CD14-positive monocyte (primary cell): ENCODE measurements at regions not wholly inside any gene's neighbourhood (a gene's known extent, or its start where the extent isn't known, plus 50 kb on each side); places are given as distances from the start of the nearest gene placed in this dataset.

Experiments
- DNase-seq, 3 donors: peaks; one replicate each; pipeline ENCODE4 v3.0.0-alpha.2; 2011 to 2022
- H2AFZ ChIP-seq: 2 replicates; pipeline ENCODE4 v1.6.0; 2012; ENCODE audit warnings: mild to moderate bottlenecking, low read depth, low read length, inconsistent platforms; ENCODE audit not compliant: insufficient read depth, poor library complexity, severe bottlenecking
- H3K27ac ChIP-seq, 2 donors: 1 replicate in 1 of 2; 2 replicates in 1 of 2; pipeline ENCODE4 v1.5.1; 2012 to 2013; ENCODE audit warnings: low read length in 2 of 2, control low read depth in 1 of 2, inconsistent platforms in 1 of 2, low read depth in 1 of 2, mild to moderate bottlenecking in 1 of 2
- H3K27me3 ChIP-seq, 2 donors: one replicate each; pipeline versions ENCODE4 v1.6.0 to v1.6.1; 2011 to 2013; ENCODE audit warnings: low read length in 2 of 2; ENCODE audit not compliant: control insufficient read depth in 2 of 2, insufficient read depth in 2 of 2
- H3K36me3 ChIP-seq, 2 donors: replicated peaks in 1 of 2; 1 replicate in 1 of 2; 2 replicates in 1 of 2; pipeline versions ENCODE4 v1.5.1 to v1.6.1; 2012 to 2013; ENCODE audit warnings: low read length in 2 of 2, control low read depth in 1 of 2, inconsistent platforms in 1 of 2, mild to moderate bottlenecking in 1 of 2; ENCODE audit not compliant: insufficient read depth in 2 of 2, control insufficient read depth in 1 of 2
- H3K4me1 ChIP-seq, 2 donors: 1 replicate in 1 of 2; 2 replicates in 1 of 2; pipeline versions ENCODE4 v1.5.1 to v1.6.1; 2012 to 2013; ENCODE audit warnings: low read length in 2 of 2, control low read depth in 1 of 2, inconsistent platforms in 1 of 2, mild to moderate bottlenecking in 1 of 2, moderate library complexity in 1 of 2; ENCODE audit not compliant: insufficient read depth in 2 of 2, control insufficient read depth in 1 of 2
- H3K4me2 ChIP-seq: replicated peaks from 2 replicates; pipeline ENCODE3; 2012; ENCODE audit warnings: low read length, moderate library complexity, mild to moderate bottlenecking; ENCODE audit not compliant: poor library complexity, severe bottlenecking; ENCODE audit errors: extremely low read depth
- H3K4me3 ChIP-seq, 3 experiments: fragments of 200-600 bp in 1 of 3; sonication (generic) in 1 of 3; replicated peaks in 1 of 3; 1 replicate in 2 of 3; 2 replicates in 1 of 3; pipeline ENCODE4 v1.5.1; 2011 to 2013; ENCODE audit warnings: low read length in 3 of 3, mild to moderate bottlenecking in 3 of 3, control low read depth in 2 of 3, low read depth in 2 of 3, inconsistent platforms in 1 of 3, moderate library complexity in 1 of 3
- H3K79me2 ChIP-seq: 2 replicates; pipeline ENCODE4 v1.6.0; 2012; ENCODE audit warnings: mild to moderate bottlenecking, control low read depth, inconsistent platforms, low read length, moderate library complexity; ENCODE audit not compliant: insufficient read depth
- H3K9ac ChIP-seq: 2 replicates; pipeline ENCODE4 v1.6.0; 2017; ENCODE audit warnings: low read length, mild to moderate bottlenecking; ENCODE audit not compliant: insufficient read depth, poor library complexity, severe bottlenecking
- H3K9me3 ChIP-seq, 2 donors: replicated peaks in 1 of 2; 1 replicate in 1 of 2; 2 replicates in 1 of 2; pipeline versions ENCODE4 v1.5.1 to v1.6.1; 2012 to 2013; ENCODE audit warnings: low read length in 2 of 2, control low read depth in 1 of 2; ENCODE audit not compliant: control insufficient read depth in 1 of 2, insufficient read depth in 1 of 2
- H4K20me1 ChIP-seq: 2 replicates; pipeline ENCODE4 v1.6.0; 2012; ENCODE audit warnings: mild to moderate bottlenecking, low read length, control low read depth, moderate library complexity; ENCODE audit not compliant: insufficient read depth
- H3K27ac Mint-ChIP-seq, 7 donors: one replicate each; pipeline ENCODE4 v1.8.0; 2020; ENCODE audit warnings: mild to moderate bottlenecking in 7 of 7, mixed read lengths in 7 of 7, moderate library complexity in 6 of 7, inconsistent platforms in 2 of 7
- H3K27me3 Mint-ChIP-seq, 3 donors: one replicate each; pipeline ENCODE4 v1.8.0; 2021 to 2022; ENCODE audit warnings: low read depth in 3 of 3, mild to moderate bottlenecking in 3 of 3, mixed read lengths in 3 of 3, moderate library complexity in 3 of 3, inconsistent platforms in 1 of 3
- H3K36me3 Mint-ChIP-seq, 2 donors: one replicate each; pipeline ENCODE4 v1.8.0; 2020; ENCODE audit warnings: mixed read lengths in 2 of 2, inconsistent platforms in 1 of 2, mild to moderate bottlenecking in 1 of 2
- H3K4me1 Mint-ChIP-seq: one replicate; pipeline ENCODE4 v1.8.0; 2020; ENCODE audit warnings: mild to moderate bottlenecking, mixed read lengths
- H3K4me3 Mint-ChIP-seq, 2 donors: one replicate each; pipeline ENCODE4 v1.8.0; 2020; ENCODE audit warnings: mild to moderate bottlenecking in 2 of 2, mixed read lengths in 2 of 2, moderate library complexity in 1 of 2
- H3K9me3 Mint-ChIP-seq, 7 donors: one replicate each; pipeline ENCODE4 v1.8.0; 2020 to 2022; ENCODE audit warnings: mixed read lengths in 7 of 7, mild to moderate bottlenecking in 6 of 7, moderate library complexity in 6 of 7, inconsistent platforms in 2 of 7
- WGBS: methylation state at CpG from one replicate; pipeline ENCODE4 v1.1.5; 2013; ENCODE audit warnings: missing lambda C conversion rate; ENCODE audit not compliant: insufficient coverage; 5-methylcytosine and 5-hydroxymethylcytosine counted together
- intact Hi-C, 2 donors: fragments of 100-400 bp; cut with micrococcal nuclease; formaldehyde crosslinking; loops; one replicate each; pipeline versions ENCODE4 v1.15.0 to v1.15.1; 2023
- TF ChIP-seq, protein P1 (sequence below): fragments of 200-600 bp; IDR thresholded peaks from one replicate; pipeline ENCODE4 v1.8.0; 2022; ENCODE audit warnings: antibody characterized with exemption, mild to moderate bottlenecking

GRCh38 chr10:108708363-108708762 lies 1214.9 kb downstream of the XPNPEP1 start:
- 90% methylated on average over 1 of the region's 4 CpGs for WGBS
- H3K4me1 Mint-ChIP-seq, result no peaks in the 10 kb centered on the region
- Histone ChIP-seq H4K20me1 (no peaks in the 10 kb centered on the region), H3K4me3 (no peak overlapping the region), H3K4me2 (no peak overlapping the region), H3K9me3 (peaks cover 5 to 7% of the 10 kb centered on the region in 2 donors), H3K79me2 (no peaks in the 10 kb centered on the region), H3K9ac (no peak overlapping the region), H3K27me3 (no peaks in the 10 kb centered on the region), H2AFZ (no peak overlapping the region), H3K4me1 (no peaks in the 10 kb centered on the region), H3K27ac (no peak overlapping the region), H3K36me3 (no peaks in the 10 kb centered on the region)
- TF ChIP-seq, protein P1, sequence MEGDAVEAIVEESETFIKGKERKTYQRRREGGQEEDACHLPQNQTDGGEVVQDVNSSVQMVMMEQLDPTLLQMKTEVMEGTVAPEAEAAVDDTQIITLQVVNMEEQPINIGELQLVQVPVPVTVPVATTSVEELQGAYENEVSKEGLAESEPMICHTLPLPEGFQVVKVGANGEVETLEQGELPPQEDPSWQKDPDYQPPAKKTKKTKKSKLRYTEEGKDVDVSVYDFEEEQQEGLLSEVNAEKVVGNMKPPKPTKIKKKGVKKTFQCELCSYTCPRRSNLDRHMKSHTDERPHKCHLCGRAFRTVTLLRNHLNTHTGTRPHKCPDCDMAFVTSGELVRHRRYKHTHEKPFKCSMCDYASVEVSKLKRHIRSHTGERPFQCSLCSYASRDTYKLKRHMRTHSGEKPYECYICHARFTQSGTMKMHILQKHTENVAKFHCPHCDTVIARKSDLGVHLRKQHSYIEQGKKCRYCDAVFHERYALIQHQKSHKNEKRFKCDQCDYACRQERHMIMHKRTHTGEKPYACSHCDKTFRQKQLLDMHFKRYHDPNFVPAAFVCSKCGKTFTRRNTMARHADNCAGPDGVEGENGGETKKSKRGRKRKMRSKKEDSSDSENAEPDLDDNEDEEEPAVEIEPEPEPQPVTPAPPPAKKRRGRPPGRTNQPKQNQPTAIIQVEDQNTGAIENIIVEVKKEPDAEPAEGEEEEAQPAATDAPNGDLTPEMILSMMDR, result no peak
- H3K27ac Mint-ChIP-seq, result no peak overlapping the region
- DNase-seq, result no peak
- peaks cover 3 to 13% (median 9%) of the 10 kb centered on the region in 7 donors for H3K9me3 Mint-ChIP-seq
- intact Hi-C loops, result no loop called here
- H3K27me3 Mint-ChIP-seq, result no peaks in the 10 kb centered on the region
- no peak overlapping the region for H3K4me3 Mint-ChIP-seq
- H3K36me3 Mint-ChIP-seq, result no peaks in the 10 kb centered on the region

GRCh38 chr10:108696792-108697477 lies 1226.4 kb downstream of the XPNPEP1 start:
- Mint-ChIP-seq H3K4me3 (no peak overlapping the region), H3K27me3 (no peaks in the 10 kb centered on the region), H3K27ac (no peak overlapping the region), H3K4me1 (no peaks in the 10 kb centered on the region), H3K9me3 (peaks cover 0 to 8% (median 0%) of the 10 kb centered on the region in 7 donors), H3K36me3 (no peaks in the 10 kb centered on the region)
- Histone ChIP-seq H4K20me1 (no peaks in the 10 kb centered on the region), H3K27me3 (no peaks in the 10 kb centered on the region), H3K36me3 (no peaks in the 10 kb centered on the region), H2AFZ (no peak overlapping the region), H3K4me2 (no peak overlapping the region), H3K9ac (no peak overlapping the region), H3K9me3 (peaks cover 0 to 5% of the 10 kb centered on the region in 2 donors), H3K4me3 (no peak overlapping the region), H3K4me1 (no peaks in the 10 kb centered on the region), H3K79me2 (no peaks in the 10 kb centered on the region), H3K27ac (no peak overlapping the region)
- no peak for DNase-seq
- TF ChIP-seq, protein P1, result no peak
- WGBS, result no CpG with 5 or more reads among the region's 4 CpGs
- intact Hi-C loops, result no loop called here
